ENCODE measurements at regions not wholly inside any gene's neighbourhood (a gene's known extent, or its start where the extent isn't known, plus 50 kb on each side); places are given as distances from the start of the nearest gene placed in this dataset.
"Not testable (repeated sequence)": the region's sequence is repeated elsewhere in the genome, so short reads cannot be mapped to it uniquely, and the experiment has no call there.

- no peak overlapping the region for H3K4me3 ChIP-seq (ENCODE audit: low read depth, low read length)
- no peak for TF ChIP-seq CTCF (IDR thresholded peaks at IDR 0.05; ENCODE audit: low read depth, low read length)
Measured at GRCh38 chr14:49105956-49106355, 480.2 kb downstream of the RPS29 start.

DNA sequence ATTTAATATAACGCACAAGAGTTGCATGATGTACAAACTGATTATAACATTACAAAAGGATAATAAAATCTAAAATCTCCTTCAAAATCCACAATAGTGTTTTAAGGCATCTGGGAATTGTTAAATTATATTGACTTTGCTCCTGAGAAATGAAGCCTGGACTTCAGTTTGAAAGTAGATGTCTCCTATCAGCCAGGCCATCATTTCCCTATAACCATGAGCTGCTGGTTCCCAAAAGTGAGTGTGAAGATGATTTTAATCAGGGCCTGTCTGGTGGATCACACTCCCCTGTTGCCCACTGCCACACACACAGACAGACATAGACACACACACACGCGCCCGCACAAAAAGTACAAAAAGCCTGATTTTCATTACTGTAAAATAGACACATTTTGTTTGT lies 480.7 kb downstream of the RPS29 start:
- TF ChIP-seq CTCF (IDR thresholded peaks at IDR 0.05; ENCODE audit: low read depth, low read length), result no peak
- H3K4me3 ChIP-seq (ENCODE audit: low read depth, low read length), result no peak overlapping the region

DNA sequence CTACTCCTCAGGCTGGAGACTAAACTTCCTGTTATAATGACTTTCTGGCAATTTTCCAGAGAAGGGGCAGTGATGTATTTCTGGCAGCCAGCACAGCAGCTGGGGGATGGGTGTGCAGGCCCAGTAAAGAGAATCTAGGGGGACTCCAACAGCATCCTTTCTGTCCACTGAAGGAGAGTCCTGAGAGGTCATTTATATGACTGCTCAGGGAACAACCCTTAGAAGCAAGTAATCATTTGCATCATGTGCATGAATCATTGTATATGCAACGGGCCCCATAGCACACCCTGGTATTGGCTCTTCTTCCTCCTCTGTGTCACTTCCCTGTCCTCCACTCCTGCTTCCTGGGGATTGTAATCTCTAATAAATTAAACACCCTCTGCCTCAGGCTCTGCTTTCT lies 493.8 kb downstream of the RPS29 start:
- TF ChIP-seq CTCF (IDR thresholded peaks at IDR 0.05; ENCODE audit: low read depth, low read length), result no peak
- no peak overlapping the region for H3K4me3 ChIP-seq (ENCODE audit: low read depth, low read length)

DNA sequence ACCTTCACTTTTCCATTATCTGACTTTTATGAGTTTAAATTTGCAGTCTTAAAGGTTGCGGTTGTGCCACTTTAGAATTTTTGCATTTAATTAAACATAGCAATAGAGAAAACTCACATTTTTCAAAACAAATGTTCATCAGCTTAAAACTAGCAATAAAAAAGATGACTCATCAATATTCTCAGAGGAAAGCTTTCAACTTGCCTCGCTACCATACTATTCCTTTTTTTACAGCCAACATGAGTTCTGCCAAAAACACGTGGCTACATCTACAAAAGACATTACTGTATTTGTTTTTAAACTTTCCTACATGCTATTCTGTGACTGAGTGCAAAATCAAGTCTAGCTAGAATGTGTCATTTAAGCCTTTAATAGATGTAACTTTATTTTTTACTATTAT lies 497.1 kb downstream of the RPS29 start:
- TF ChIP-seq CTCF (IDR thresholded peaks at IDR 0.05; ENCODE audit: low read depth, low read length), result no peak
- H3K4me3 ChIP-seq (ENCODE audit: low read depth, low read length), result no peak overlapping the region

DNA sequence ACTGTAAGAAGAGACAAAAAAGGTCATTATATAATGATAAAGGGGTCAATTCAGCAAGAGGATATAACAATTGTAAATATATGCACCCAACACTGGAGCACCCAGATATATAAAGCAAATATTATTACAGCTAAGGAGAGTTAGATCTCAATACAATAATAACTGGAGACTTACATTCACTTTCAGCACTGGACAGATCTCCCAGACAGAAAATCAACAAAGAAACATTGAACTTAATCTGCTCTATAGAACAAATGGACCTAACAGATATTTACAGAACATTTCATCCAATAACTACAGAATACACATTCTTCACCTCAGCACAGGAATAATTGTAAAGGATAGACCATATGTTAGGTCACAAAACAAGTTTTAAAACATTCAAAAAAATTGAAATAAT lies 512.9 kb downstream of the RPS29 start:
- H3K4me3 ChIP-seq (ENCODE audit: low read depth, low read length), result not testable (repeated sequence)

DNA sequence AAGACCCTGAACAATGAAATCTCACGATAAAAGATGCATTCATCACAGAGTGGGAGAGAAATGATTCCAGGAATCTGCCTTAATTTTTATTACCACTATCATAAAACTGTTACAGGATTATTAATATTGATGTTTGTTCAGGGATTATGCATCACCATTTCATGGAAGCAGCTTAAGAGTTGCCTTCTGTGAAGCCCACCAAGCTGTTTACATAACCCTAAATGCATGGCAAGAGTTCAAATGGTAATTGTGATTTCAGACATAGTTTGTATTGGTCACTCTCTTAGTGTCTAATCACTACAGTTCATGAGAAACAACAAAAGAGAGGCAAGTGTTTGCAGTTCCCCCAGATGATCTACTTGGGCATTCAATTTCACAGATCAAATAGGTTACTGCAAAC lies 527.7 kb downstream of the RPS29 start:
- no peak overlapping the region for H3K4me3 ChIP-seq (ENCODE audit: low read depth, low read length)
- no peak for TF ChIP-seq CTCF (IDR thresholded peaks at IDR 0.05; ENCODE audit: low read depth, low read length)

DNA sequence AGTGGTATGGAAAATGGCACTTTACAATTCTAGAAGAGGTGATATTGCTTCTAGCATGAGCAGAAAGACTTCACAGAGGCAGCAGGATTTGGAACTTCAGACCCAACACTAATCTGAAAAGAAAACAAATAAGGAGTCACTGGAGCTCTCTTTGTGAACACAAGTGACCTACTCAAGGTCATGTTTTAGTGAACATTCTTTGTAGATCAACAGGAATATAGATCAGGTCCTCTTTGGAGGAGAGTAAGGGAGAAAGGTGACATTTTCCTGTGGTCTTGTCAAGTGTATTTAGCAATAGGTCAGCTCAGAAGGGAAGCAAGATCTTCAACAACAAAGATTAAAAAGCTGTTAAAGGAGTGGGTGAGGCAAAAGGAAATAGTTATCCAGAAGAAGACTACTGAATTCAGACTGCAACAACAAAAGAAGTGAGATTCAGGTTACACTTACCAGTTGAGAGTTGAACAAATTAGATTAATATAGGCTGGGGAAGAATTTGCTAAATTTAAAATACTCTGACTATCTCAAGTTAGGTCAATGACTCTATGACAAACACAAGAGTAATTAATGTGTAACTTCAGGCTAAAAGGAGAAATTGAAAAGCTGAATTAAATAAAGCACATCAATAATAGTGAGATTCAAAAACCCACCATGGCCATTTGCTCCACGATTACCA lies 528.2 kb downstream of the RPS29 start:
- H3K4me3 ChIP-seq (ENCODE audit: low read depth, low read length), result no peak overlapping the region
- no peak for TF ChIP-seq CTCF (IDR thresholded peaks at IDR 0.05; ENCODE audit: low read depth, low read length)

DNA sequence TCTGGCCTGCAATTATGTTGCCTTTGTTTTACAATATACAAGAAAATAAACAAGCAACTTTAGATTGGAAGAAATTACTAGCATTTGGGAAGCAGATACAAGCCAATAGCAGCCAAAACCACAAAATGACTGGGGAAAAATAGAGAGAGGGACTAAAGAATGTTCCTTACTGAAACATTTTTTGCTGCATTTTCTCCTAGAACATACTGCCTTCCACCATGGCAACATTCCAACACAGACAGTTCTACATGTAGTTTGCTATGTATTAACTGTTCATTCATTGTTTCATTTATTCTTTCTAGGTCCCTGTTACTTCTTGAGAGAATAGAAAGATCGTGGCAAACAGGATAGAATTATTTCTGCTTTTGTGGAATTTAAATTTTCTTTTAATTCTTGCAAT lies 530.2 kb downstream of the RPS29 start:
- no peak for TF ChIP-seq CTCF (IDR thresholded peaks at IDR 0.05; ENCODE audit: low read depth, low read length)
- no peak overlapping the region for H3K4me3 ChIP-seq (ENCODE audit: low read depth, low read length)
